GM19351 (cell line): ENCODE measurements at regions not wholly inside any gene's neighbourhood (a gene's known extent, or its start where the extent isn't known, plus 50 kb on each side); places are given as distances from the start of the nearest gene placed in this dataset.
"Not testable (repeated sequence)": the region's sequence is repeated elsewhere in the genome, so short reads cannot be mapped to it uniquely, and the experiment has no call there.

Experiments used
- ATAC-seq: cut with Tn5 transposase; IDR thresholded peaks from one replicate; pipeline ENCODE4 v1.9.1; 2021; ENCODE audit warnings: mild to moderate bottlenecking, moderate library complexity; ENCODE audit not compliant: unreplicated experiment

DNA sequence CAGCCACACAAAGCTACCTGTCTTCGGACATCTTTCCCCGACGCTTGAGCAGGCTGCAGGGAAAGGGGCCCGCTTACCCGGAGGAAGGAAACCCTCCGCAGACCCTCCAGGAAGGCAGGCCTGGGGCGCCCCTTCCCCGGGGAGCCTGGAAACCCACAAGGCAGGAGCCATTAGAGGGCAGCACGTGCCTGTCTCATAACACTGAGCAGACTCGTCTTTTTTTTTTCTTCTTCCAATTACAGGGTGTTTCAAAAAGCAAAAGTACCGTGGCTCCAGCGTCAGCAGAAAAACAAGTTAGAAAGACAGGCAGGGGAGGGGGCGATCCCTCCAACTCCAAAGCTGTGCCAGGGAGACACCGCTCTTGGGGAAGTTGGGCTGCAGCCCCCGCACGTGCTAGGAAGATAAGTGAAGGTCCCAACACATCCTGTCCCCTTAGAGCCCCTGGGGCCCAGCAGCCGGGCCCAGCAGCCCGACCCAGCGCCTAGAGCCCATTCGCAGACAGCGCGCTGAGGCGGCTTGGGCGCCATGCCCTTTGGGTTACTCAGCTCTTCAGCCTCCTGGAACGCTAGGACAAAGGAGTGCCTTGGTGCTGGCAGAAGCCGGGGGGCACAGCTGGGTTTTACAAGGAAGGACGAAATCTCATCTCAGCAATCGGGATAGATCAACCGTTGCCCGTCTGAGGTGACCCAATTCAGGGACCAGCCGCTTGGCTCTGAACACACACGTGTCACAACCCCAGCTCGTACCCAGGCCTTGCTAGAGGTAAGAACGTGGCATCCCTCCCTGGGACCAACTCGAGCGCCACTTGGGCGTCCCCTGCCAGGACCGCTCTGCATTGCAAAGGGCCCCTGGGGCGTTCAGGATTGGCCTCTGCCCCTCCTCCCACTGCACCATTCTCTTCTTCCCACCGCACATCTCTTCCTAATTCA is 136.3 kb downstream of the LY86 start:
- ATAC-seq = peak; percentile 66

GRCh38 chr6:6725468-6726209 is 137.1 kb downstream of the LY86 start:
- no peak for ATAC-seq

GRCh38 chr6:6728169-6728941 is 139.8 kb downstream of the LY86 start:
- no peak for ATAC-seq

DNA sequence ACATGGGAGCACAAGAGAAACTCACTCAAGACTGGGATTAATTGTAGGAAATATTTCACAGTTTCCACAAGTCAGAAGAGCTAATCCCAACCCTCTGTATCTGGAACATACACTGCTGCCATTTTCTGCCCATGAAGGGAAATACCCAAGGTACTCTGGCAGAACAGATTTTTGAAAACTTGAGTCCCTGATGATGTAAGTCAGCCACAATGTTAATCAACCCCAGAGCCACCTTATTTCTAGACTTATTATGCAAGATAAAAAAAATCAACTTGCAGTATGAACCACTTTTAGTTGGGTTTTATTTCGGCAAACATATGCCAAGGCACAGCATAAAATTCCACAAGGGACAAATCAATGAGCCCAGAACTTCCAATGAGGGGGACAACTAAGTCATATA is 141.5 kb downstream of the LY86 start:
- no peak for ATAC-seq

DNA sequence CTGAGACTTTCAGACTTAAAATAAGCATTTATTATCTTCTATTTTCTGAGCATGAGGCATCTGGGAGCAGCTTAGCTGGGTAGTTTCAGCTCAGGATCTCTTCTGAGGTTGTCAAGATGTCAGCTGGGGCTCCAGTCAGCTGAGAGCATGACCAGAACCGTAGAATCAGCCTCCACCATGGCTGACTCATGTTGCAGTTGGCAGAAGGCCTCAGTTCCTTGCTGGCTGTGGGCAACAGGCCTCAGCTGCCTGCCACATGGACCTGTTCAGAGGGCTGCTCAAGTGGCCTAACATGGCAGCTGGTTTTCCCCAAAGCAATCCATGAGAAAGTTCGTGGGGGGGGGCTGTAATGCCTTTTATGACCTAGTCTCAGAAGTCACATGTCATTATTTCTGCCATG is 142.3 kb downstream of the LY86 start:
- ATAC-seq = no peak

- ATAC-seq = no peak
Measured at GRCh38 chr6:6734479-6735465, 146.3 kb downstream of the LY86 start.

GRCh38 chr6:6736791-6737654 is 148.5 kb downstream of the LY86 start:
- ATAC-seq = no peak

GRCh38 chr6:6737671-6738070 is 149.2 kb downstream of the LY86 start:
- ATAC-seq = no peak

DNA sequence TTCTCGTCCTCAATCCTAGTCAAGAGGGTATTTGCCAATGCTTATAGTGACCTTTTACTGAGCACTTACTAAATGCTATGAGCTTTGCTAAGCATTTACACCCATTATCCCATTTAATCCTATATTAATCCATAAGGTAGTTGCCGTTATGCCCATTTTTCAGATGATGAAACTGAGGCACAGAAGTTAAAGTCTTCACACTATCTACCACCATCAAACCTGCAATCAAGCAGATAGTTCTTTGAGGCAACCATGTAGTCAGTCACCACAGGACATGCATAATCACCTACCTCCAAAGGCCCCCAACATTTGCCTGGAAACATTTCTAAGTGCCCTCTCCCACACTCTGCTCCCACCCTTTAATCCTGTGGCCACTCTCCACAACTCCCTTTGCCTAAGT is 149.6 kb downstream of the LY86 start:
- ATAC-seq = no peak

DNA sequence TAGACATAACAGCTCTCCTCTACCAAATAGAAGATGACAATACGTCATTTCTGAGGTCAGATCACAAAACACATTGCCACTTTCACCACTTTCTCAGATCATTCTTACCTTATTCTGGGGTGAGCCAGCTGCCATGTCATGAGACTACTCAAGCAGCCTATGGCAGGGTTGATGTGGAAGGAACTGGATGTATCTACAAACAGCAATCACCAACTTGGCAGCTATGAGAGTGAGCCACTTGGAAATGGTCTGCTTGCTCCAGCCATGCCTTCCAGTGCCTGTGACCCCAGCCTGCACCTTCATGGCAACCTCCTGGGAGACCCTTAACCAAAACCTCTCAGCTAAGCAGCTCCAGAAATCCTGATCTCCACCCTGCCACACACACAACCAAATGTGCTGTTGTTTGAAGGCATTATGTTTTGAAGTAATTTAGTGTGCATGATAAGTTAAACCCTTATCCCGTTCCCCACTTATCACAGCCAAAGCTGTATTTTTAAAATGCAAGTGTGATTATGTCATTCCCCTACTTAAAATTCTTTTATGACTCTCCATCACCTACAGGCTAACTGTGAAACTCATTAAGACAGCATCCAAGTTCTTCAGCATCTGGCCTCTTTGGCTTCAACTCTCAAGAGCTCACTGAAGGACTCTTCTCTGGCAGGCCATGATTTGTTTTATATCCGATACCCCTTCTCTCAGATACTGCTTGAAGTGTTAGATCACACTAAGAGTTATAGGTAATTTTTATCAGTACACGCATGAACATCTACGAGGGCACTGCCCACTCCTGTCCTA is 150.6 kb downstream of the LY86 start:
- no peak for ATAC-seq

- no peak for ATAC-seq
Measured at GRCh38 chr6:6740595-6740994, 152.1 kb downstream of the LY86 start.

GRCh38 chr6:6741264-6741663 is 152.7 kb downstream of the LY86 start:
- ATAC-seq = no peak

DNA sequence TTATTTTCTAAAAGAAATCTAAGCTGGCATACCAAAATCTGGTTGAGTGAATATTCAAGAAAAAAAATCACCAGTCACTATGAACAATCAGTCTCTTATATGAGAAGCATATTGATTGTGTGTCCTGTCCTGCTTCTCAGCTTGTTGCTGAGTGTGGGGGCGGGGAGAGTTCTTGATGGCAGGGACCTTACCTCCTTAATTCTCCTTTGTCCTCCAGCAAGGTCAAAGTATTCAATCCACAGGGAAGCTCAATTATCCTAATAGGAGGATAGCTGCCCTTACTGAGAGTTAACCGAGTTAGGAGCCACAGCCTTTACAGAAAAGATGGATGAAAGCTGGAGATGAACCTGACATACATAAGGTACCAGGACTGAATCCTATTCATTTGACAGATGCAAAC is 154.0 kb downstream of the LY86 start:
- no peak for ATAC-seq

GRCh38 chr6:6744551-6744950 is 156.0 kb downstream of the LY86 start:
- no peak for ATAC-seq

GRCh38 chr6:6745637-6746332 is 157.3 kb downstream of the LY86 start:
- not testable (repeated sequence) for ATAC-seq

- no peak for ATAC-seq
Measured at GRCh38 chr6:6746333-6746969, 157.9 kb downstream of the LY86 start.

GRCh38 chr6:6746970-6747338 is 158.4 kb downstream of the LY86 start:
- ATAC-seq = no peak
